ENCODE measurements at regions not wholly inside any gene's neighbourhood (a gene's known extent, or its start where the extent isn't known, plus 50 kb on each side); places are given as distances from the start of the nearest gene placed in this dataset.
A peak's percentile ranks its signal among the peaks of the same experiment; 100 is the strongest.

DNA sequence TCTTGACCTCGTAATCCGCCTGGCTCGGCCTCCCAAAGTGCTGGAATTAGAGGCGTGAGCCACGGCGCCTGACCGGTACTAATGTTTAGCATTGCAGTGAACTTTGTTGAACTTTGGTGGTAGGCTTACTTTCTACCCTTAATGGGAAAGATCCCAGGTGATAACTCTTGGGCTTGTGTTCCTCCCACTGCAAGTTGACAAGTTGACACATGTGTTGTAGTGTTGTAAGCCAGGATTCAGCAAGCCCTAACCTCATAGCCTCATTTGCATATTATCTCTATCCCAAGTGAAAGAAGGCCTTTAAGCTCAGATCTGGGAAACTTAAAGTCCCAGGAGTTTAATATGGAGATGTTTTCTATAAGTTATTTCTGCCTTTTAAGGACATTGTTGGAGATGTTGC is 80.0 kb upstream of the CLCN4 start:
- no peak for DNase-seq (ENCODE audit: low read depth, low spot score)
- no peak overlapping the region for H3K27ac ChIP-seq

DNA sequence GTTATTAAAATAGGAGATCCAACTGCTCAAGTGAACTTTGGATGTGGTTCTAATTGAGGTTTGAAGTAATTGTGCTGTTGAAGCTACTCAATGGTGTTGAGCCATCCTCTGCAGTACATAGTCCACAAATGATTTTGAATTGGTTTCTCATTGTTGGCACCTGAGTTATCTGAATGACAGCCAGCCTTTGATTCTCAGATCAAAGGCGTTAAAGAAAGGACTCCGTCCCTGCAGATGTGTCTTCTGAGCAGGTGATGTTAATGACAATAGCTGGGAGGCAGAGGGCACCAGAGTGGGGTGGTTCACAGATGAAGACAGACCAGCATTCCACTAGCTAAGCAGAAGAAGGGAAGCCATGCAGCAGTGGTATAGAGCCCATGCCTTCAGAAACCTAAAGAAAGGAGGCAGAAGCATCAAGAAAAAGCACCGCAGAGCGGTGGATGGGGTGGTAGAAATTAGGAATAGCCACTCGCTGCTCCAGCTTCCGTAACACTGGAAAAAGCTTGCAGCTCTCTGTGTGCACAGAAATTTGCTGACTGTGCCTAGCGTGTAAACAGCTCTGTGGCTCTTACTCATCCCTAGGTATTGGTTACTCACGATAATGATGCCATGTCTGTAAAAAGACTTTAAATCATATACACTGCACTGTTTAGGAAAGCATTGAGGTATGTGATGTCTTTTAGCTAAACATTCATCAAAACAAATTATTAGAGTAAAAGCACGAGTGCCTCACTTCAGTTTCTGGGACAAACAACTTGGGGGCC is 79.2 kb upstream of the CLCN4 start:
- H3K27ac ChIP-seq = no peak overlapping the region
- DNase-seq (ENCODE audit: low read depth, low spot score) = no peak

DNA sequence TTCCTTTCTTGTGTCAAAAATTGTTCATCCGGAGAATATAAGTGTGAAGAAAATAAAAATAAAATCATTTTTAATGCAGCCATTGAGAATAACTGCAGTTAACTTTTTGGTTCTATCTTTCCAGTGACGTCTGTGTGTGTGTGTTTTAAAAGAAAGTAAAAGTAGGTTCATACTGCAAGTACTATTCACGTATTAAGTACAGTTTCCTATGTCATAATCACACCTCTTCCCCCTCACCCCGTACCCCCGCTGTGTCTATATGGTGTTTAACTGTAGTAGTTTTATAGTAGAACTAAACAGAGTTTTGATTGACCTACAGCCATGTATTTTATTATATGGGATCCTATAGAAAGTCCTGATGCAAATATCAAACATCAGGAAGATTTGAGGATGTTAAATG is 78.5 kb upstream of the CLCN4 start:
- DNase-seq (ENCODE audit: low read depth, low spot score) = no peak
- no peak overlapping the region for H3K27ac ChIP-seq

DNA sequence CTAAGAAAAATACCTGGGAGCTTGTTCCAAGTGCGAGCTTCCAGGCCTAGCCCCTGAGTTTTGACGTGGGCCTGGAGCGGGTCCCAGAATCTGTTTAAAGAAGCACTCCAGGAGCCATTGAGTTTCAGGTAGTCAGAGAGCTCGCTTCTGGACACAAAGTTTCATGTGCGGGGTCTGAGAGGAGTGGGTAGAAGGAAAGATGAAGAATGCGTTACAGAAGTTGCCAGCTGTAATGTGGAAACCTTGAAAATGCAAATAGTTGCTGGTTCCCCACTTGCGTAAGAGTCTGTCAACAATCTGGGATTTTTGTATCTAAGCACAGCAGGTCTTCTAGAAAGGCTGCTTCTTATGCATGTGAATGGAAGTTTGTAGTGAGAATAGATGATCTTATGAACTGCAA is 77.5 kb upstream of the CLCN4 start:
- no peak for DNase-seq (ENCODE audit: low read depth, low spot score)
- no peak overlapping the region for H3K27ac ChIP-seq

DNA sequence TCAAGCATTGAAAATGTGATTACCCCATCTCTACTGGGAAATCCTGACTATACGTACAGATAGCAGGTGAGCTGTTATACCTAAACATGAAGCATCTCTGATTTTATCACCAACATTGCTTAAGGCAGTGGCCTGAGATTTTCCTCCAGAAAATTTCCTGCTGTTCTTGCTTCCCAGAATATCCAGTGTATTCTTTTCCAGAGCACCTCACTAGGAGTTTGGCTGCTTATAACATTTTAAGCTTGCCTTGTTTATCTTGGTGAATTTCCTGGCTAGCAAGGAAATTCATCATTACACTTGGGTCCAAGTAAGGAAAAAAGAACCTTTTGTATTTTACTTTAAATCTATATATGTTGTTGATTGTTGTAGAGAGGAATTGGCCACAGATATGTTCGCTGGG is 73.0 kb upstream of the CLCN4 start:
- no peak for DNase-seq (ENCODE audit: low read depth, low spot score)
- peak overlapping the region; percentile 50 for H3K27ac ChIP-seq

DNA sequence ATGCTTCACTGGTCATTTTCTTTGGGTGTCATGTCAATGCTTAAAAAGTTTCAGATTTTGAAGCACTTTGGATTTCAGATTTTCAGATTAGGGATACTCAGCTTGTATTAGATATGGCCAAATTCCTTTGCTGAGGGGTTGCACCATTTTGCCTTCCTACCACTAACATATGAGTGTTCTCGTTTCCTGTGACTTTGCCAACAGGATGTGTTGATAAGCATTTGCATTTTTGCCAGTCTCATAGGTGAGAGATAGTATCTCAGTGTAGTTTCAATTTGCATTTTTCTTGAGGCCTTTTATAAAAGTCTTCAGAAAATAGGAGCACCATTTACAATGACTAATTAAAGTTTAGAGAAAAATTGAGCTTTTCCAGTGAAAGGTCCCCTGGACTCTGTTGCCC is 71.6 kb upstream of the CLCN4 start:
- no peak overlapping the region for H3K27ac ChIP-seq
- no peak for DNase-seq (ENCODE audit: low read depth, low spot score)

GRCh38 chrX:10086676-10087075 is 70.1 kb upstream of the CLCN4 start:
- DNase-seq (ENCODE audit: low read depth, low spot score) = no peak
- no peak overlapping the region for H3K27ac ChIP-seq

DNA sequence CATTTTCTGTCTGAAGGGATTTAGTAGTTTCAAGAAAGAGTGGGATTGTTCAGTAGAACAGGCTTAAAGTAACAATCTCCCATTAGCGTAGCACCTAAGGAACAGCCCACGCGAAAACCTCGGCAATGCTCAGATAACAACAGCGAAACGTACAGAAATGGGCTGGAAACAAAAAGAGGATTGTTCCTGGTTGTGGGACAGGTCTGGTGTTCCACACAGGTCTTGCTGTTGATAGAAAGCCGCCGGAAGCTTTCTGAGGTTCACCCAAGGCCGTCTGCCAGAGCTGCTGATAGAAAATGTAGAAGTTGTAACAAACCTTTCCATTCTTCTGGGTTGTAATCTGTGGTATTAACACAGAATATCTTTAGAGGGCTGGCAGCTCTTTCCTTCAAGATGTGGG is 69.4 kb upstream of the CLCN4 start:
- DNase-seq (ENCODE audit: low read depth, low spot score) = no peak
- H3K27ac ChIP-seq = no peak overlapping the region

DNA sequence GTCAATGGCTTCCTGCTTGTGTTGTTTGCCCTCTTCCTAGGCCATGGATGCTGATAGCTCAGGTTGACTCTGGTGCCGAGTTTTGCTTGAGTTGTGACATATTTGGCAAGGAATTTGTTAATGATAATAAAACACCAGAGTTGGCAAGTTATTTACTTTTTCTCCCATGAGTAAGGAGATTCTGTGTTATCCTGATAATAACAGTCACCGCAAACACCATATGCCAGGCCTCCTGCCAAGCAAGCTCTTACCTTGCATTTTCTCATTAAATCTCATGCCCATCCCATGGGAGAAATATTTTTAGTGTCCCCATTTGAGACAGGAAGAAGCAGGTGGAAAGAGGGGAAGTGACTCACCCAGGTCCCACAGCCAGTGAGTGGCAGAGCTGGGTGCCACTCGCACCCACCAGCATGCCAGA is 67.4 kb upstream of the CLCN4 start:
- H3K27ac ChIP-seq = peak overlapping the region; percentile 8
- no peak for DNase-seq (ENCODE audit: low read depth, low spot score)

DNA sequence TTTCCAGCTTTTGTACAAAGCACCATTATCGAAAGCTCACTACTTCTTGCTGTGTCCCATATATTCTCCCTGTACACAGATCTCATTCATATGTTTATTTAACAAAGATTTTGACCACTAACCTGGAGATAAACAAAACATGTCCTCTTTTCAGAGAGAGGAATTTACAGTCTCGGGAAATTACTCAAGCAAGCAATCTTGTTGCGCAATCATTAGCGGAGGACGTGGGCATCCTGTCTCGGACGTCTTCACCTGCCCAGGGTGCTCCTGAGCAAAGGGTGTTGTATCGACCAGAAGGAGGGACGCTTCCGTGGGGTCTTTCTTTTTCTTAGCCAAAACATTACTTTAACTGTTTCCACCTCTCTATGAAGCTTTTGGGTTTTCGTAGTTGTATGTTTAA is 66.5 kb upstream of the CLCN4 start:
- H3K27ac ChIP-seq = peak overlapping the region; percentile 8
- no peak for DNase-seq (ENCODE audit: low read depth, low spot score)

DNA sequence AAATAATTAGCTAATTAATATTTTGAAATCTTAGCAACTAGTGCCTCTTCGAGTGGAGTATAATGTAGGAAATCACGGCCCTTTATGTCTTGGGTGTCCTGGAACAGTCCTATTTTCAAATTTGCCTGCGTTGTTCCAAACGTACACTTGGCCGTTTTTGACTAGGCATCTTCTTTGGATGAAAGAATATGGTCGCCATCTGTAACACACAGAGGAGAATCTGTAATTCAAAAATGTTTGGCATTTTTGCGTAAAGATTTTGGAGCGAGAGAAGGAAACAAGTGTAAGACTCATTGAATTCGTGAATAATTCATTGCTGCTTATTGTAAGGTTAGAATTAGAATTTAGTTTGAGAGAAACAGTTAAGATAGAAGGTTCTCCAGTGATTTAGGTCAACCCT is 61.5 kb upstream of the CLCN4 start:
- no peak overlapping the region for H3K27ac ChIP-seq
- DNase-seq (ENCODE audit: low read depth, low spot score) = no peak

GRCh38 chrX:10095698-10096432 is 60.9 kb upstream of the CLCN4 start:
- no peak for DNase-seq (ENCODE audit: low read depth, low spot score)
- no peak overlapping the region for H3K27ac ChIP-seq

- no peak overlapping the region for H3K27ac ChIP-seq
- no peak for DNase-seq (ENCODE audit: low read depth, low spot score)
These were observed 58.5 kb upstream of the CLCN4 start for GRCh38 chrX:10098270-10098713.

DNA sequence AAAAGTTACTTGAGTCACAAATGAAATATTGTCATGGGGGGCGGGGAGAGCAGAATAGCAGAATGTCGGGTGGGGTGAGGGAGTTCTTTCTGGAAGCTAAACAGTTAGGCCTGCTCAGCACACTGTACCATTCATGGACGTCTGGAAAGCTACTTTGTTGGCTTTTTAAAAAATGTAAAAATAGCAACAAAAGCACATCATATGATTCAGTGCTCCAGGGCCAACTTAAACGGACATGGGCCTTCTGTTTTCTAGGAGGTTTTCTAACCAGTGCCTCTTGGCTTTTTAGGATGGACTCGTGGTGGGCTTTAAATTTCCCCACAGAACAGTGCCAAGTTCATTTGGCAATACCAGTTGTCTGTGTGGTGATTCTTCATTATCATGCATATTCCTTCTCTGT is 57.4 kb upstream of the CLCN4 start:
- DNase-seq (ENCODE audit: low read depth, low spot score) = no peak
- no peak overlapping the region for H3K27ac ChIP-seq

- H3K27ac ChIP-seq = no peak overlapping the region
- no peak for DNase-seq (ENCODE audit: low read depth, low spot score)
These were observed 55.5 kb upstream of the CLCN4 start for GRCh38 chrX:10101269-10101668.

GRCh38 chrX:10102046-10102704 is 54.6 kb upstream of the CLCN4 start:
- no peak for DNase-seq (ENCODE audit: low read depth, low spot score)
- no peak overlapping the region for H3K27ac ChIP-seq

DNA sequence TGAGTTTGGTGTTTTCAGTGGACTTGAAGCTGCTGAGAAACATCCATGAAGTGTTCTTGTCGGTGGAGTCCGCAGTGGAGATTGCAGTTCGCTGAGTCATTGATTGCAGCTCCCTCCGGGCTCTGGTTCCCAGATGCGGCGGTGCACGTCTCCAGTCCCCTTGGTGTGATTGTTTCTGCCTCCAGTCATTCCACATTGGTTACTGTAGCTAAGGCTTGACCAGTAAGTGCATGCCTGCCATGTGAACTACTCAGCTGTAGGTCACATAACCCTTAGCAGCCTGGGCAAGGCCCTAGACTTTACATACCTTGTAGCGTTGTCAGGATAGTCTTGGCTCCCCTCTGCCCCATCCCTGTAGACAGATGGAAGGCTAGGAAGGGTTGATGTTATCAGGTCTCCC is 53.8 kb upstream of the CLCN4 start:
- DNase-seq (ENCODE audit: low read depth, low spot score) = no peak
- no peak overlapping the region for H3K27ac ChIP-seq

DNA sequence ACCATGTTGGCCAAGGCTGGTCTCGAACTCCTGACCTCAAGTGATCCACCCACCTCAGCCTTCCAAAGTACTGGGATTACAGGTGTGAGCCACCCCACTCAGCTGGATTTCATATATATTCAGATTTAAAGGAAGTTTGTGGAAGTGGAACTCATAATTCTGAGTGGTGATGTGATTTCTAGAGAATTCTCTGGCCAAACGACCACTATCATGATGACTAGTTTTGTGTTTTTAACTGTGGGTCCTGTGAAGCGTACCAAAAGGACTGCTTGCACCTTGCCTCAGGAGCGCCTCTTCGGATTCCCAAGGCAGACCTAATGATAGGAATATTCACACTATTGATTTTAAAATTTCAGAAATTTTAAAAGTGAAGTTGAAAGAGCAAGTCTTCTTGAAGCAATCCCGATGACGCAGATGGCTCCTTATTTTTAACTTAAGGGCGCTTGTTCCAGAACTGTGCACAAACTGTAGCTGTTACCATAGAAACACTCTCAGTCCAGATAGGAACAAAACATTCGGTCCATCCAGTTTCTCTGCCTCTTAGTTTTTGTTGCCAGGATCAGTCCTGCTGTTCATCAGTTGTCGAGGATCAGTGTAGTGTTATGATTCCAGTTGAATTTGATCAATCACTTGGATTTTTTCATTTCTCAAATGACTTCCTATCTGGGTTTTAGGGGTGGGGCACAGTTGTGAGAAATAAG is 51.7 kb upstream of the CLCN4 start:
- H3K27ac ChIP-seq = no peak overlapping the region
- no peak for DNase-seq (ENCODE audit: low read depth, low spot score)

GRCh38 chrX:10106806-10107205 is 50.0 kb upstream of the CLCN4 start:
- H3K27ac ChIP-seq = no peak overlapping the region
- DNase-seq (ENCODE audit: low read depth, low spot score) = no peak

All from epithelial cell of prostate (primary cell).